ENCODE measurements at regions not wholly inside any gene's neighbourhood (a gene's known extent, or its start where the extent isn't known, plus 50 kb on each side); places are given as distances from the start of the nearest gene placed in this dataset.

- CTCF ChIA-PET = no interaction called here
- DNase-seq (ENCODE audit: low read depth, low spot score) = no peak
- Histone ChIP-seq H3K36me3 (ENCODE audit: control insufficient read depth in 2 of 2, extremely low read depth in 1 of 2, insufficient read depth in 2 of 2, low read length in 2 of 2) (no peaks in the 10 kb centered on the region), H3K27me3 (ENCODE audit: control insufficient read depth in 2 of 2, insufficient read depth in 2 of 2, low read length in 2 of 2) (no peaks in the 10 kb centered on the region), H3K9ac (replicated peaks; ENCODE audit: extremely low read depth, insufficient read depth, low read length) (no peak overlapping the region), H3K4me2 (ENCODE audit: insufficient read depth, low read length) (no peak overlapping the region), H3K9me3 (replicated peaks; ENCODE audit: control insufficient read depth, insufficient read depth, low read length) (no peaks in the 10 kb centered on the region), H3K27ac (ENCODE audit: insufficient read depth, low read depth, low read length) (no peak overlapping the region), H3K79me2 (ENCODE audit: control insufficient read depth, insufficient read depth, low read length) (no peaks in the 10 kb centered on the region), H3K9me1 (replicated peaks; ENCODE audit: control insufficient read depth, extremely low read depth, insufficient read depth, low read length) (no peaks in the 10 kb centered on the region), H2AFZ (ENCODE audit: low read depth, low read length) (no peak overlapping the region), H4K20me1 (replicated peaks; ENCODE audit: control insufficient read depth, extremely low read depth, insufficient read depth, low read length) (no peaks in the 10 kb centered on the region), H3K4me3 (replicated peaks in 1 of 3; ENCODE audit: insufficient read depth in 1 of 3, low read depth in 1 of 3, low read length in 3 of 3) (no peak overlapping the region), H3K4me1 (ENCODE audit: control insufficient read depth, extremely low read depth, insufficient read depth, low read length) (no peaks in the 10 kb centered on the region)
- TF ChIP-seq MAX (IDR thresholded peaks at IDR 0.05; ENCODE audit: insufficient read depth, insufficient read length) = no peak
- no peak for TF ChIP-seq CTCF (IDR thresholded peaks at IDR 0.05; ENCODE audit: extremely low read depth in 1 of 2, insufficient read depth in 1 of 2, low read depth in 1 of 2, low read length in 2 of 2)
- no peak for TF ChIP-seq GATA2 (IDR thresholded peaks at IDR 0.05; ENCODE audit: insufficient read depth, insufficient read length, low read depth, low read length)
- TF ChIP-seq POLR2AphosphoS5 (IDR thresholded peaks at IDR 0.05; ENCODE audit: insufficient read depth, low read depth, low read length) = no peak
- TF ChIP-seq EZH2 (IDR thresholded peaks at IDR 0.05; ENCODE audit: borderline replicate concordance, low read depth, low read length, severe bottlenecking) = no peak
- no peak for TF ChIP-seq POLR2A (IDR thresholded peaks at IDR 0.05; ENCODE audit: low read depth, low read length)
- no peak for TF ChIP-seq MYC (IDR thresholded peaks at IDR 0.05; ENCODE audit: low read depth, low read length)
- no peak for TF ChIP-seq FOS (IDR thresholded peaks at IDR 0.05; ENCODE audit: borderline replicate concordance, insufficient read depth, low read length)
- no peak for TF ChIP-seq JUN (IDR thresholded peaks at IDR 0.05; ENCODE audit: borderline replicate concordance, insufficient read depth, insufficient read length, low read depth)
- no TSS peak for BruUV-seq (replicated peaks)
- intact Hi-C loops (cut with micrococcal nuclease) (no loop called here), dilution Hi-C loops (cut with MboI; ENCODE audit: extremely low pct_ligation_motif_present, low sequenced_read_pairs) (no loop called here)
- POLR2A ChIA-PET = no interaction called here
- FAIRE-seq = no peak
Observed at GRCh38 chr7:136168821-136169220, 191.7 kb upstream of the MTPN start.

All from endothelial cell of umbilical vein (primary cell).